ENCODE measurements at regions not wholly inside any gene's neighbourhood (a gene's known extent, or its start where the extent isn't known, plus 50 kb on each side); places are given as distances from the start of the nearest gene placed in this dataset.

GRCh38 chr3:5293207-5293606, 105.7 kb downstream of the EDEM1 start:
- Histone ChIP-seq H3K36me3 (ENCODE audit: insufficient read depth, low read length) (no peaks in the 10 kb centered on the region), H3K4me3 (ENCODE audit: insufficient read depth, low read depth, low read length) (no peak overlapping the region), H3K4me1 (ENCODE audit: insufficient read depth, low read length) (peaks cover 3% of the 10 kb centered on the region), H3K27me3 (ENCODE audit: insufficient read depth, low read length) (no peaks in the 10 kb centered on the region), H3K79me2 (ENCODE audit: insufficient read depth, low read length) (no peaks in the 10 kb centered on the region), H3K9me3 (ENCODE audit: insufficient read depth, low read depth, low read length) (no peaks in the 10 kb centered on the region), H3K9ac (ENCODE audit: low read length) (no peak overlapping the region), H3K4me2 (ENCODE audit: low read length) (no peak overlapping the region), H4K20me1 (ENCODE audit: insufficient read depth, low read length) (no peaks in the 10 kb centered on the region), H3K27ac (ENCODE audit: low read depth, low read length) (no peak overlapping the region), H2AFZ (ENCODE audit: low read depth, low read length) (no peak overlapping the region)
- FAIRE-seq (no peak), DNase-seq (ENCODE audit: low read depth) (no peak)
- Mint-ChIP-seq H3K4me3 (ENCODE audit: unreplicated experiment) (no peak overlapping the region), H3K27me3 (ENCODE audit: low read depth, unreplicated experiment) (no peaks in the 10 kb centered on the region), H3K9me3 (ENCODE audit: unreplicated experiment) (peaks cover 2% of the 10 kb centered on the region), H3K4me1 (ENCODE audit: low read depth, unreplicated experiment) (peaks cover 10% of the 10 kb centered on the region), H3K36me3 (ENCODE audit: low read depth, unreplicated experiment) (no peaks in the 10 kb centered on the region), H3K27ac (ENCODE audit: unreplicated experiment) (peak overlapping the region; percentile 96)
- TF ChIP-seq EZH2 (IDR thresholded peaks at IDR 0.05; ENCODE audit: insufficient read depth, low read length) (no peak), CTCF (IDR thresholded peaks at IDR 0.05; ENCODE audit: insufficient read depth, low read depth, low read length) (no peak)

DNA sequence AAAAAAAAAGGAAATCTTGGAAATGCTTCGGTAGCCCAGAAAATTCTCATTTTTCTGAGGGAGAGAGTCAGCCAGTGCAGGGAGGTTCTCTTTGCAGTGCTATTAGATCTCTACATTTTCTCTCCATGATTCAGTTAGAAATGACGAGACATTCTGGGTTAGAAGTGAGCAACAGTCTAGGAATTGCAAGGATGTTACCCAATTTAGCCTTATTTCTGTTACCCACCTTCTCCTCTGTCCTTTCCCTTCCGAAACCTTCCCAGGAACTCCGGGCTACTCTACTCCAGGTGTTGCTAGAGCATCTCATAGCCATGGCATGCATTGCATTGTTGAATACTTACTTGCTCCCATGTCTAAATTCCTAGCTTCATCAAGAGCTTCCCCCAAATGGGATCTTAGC, 106.8 kb downstream of the EDEM1 start:
- Histone ChIP-seq H2AFZ (ENCODE audit: low read depth, low read length) (no peak overlapping the region), H4K20me1 (ENCODE audit: insufficient read depth, low read length) (no peaks in the 10 kb centered on the region), H3K27me3 (ENCODE audit: insufficient read depth, low read length) (no peaks in the 10 kb centered on the region), H3K27ac (ENCODE audit: low read depth, low read length) (peak overlapping the region; percentile 75), H3K79me2 (ENCODE audit: insufficient read depth, low read length) (no peaks in the 10 kb centered on the region), H3K4me3 (ENCODE audit: insufficient read depth, low read depth, low read length) (no peak overlapping the region), H3K9ac (ENCODE audit: low read length) (peak overlapping the region; percentile 45), H3K36me3 (ENCODE audit: insufficient read depth, low read length) (no peaks in the 10 kb centered on the region), H3K9me3 (ENCODE audit: insufficient read depth, low read depth, low read length) (no peaks in the 10 kb centered on the region), H3K4me2 (ENCODE audit: low read length) (peak overlapping the region; percentile 46), H3K4me1 (ENCODE audit: insufficient read depth, low read length) (peaks cover 3% of the 10 kb centered on the region)
- FAIRE-seq, result peak; percentile 62
- TF ChIP-seq EZH2 (IDR thresholded peaks at IDR 0.05; ENCODE audit: insufficient read depth, low read length), result no peak
- no peak for TF ChIP-seq CTCF (IDR thresholded peaks at IDR 0.05; ENCODE audit: insufficient read depth, low read depth, low read length)
- peak overlapping the region; percentile 88 for H3K27ac Mint-ChIP-seq (ENCODE audit: unreplicated experiment)
- H3K9me3 Mint-ChIP-seq (ENCODE audit: unreplicated experiment), result peaks cover 2% of the 10 kb centered on the region
- H3K27me3 Mint-ChIP-seq (ENCODE audit: low read depth, unreplicated experiment), result no peaks in the 10 kb centered on the region
- peak overlapping the region; percentile 6 for H3K4me3 Mint-ChIP-seq (ENCODE audit: unreplicated experiment)
- DNase-seq (ENCODE audit: low read depth), result peak; percentile 85
- peaks cover 12% of the 10 kb centered on the region for H3K4me1 Mint-ChIP-seq (ENCODE audit: low read depth, unreplicated experiment)
- no peaks in the 10 kb centered on the region for H3K36me3 Mint-ChIP-seq (ENCODE audit: low read depth, unreplicated experiment)

GRCh38 chr3:5295191-5295690, 107.7 kb downstream of the EDEM1 start:
- Mint-ChIP-seq H3K27ac (ENCODE audit: unreplicated experiment) (peak overlapping the region; percentile 88), H3K4me3 (ENCODE audit: unreplicated experiment) (no peak overlapping the region), H3K4me1 (ENCODE audit: low read depth, unreplicated experiment) (peaks cover 12% of the 10 kb centered on the region), H3K9me3 (ENCODE audit: unreplicated experiment) (no peaks in the 10 kb centered on the region), H3K27me3 (ENCODE audit: low read depth, unreplicated experiment) (no peaks in the 10 kb centered on the region), H3K36me3 (ENCODE audit: low read depth, unreplicated experiment) (no peaks in the 10 kb centered on the region)
- DNase-seq (ENCODE audit: low read depth), result no peak
- no peak for TF ChIP-seq CTCF (IDR thresholded peaks at IDR 0.05; ENCODE audit: insufficient read depth, low read depth, low read length)
- no peak for TF ChIP-seq EZH2 (IDR thresholded peaks at IDR 0.05; ENCODE audit: insufficient read depth, low read length)
- peak overlapping the region; percentile 75 for H3K27ac ChIP-seq (ENCODE audit: low read depth, low read length)
- no peak overlapping the region for H3K4me2 ChIP-seq (ENCODE audit: low read length)
- H3K9me3 ChIP-seq (ENCODE audit: insufficient read depth, low read depth, low read length), result no peaks in the 10 kb centered on the region
- no peaks in the 10 kb centered on the region for H3K36me3 ChIP-seq (ENCODE audit: insufficient read depth, low read length)
- H4K20me1 ChIP-seq (ENCODE audit: insufficient read depth, low read length), result no peaks in the 10 kb centered on the region
- no peaks in the 10 kb centered on the region for H3K27me3 ChIP-seq (ENCODE audit: insufficient read depth, low read length)
- H2AFZ ChIP-seq (ENCODE audit: low read depth, low read length), result no peak overlapping the region
- no peak overlapping the region for H3K4me3 ChIP-seq (ENCODE audit: insufficient read depth, low read depth, low read length)
- H3K9ac ChIP-seq (ENCODE audit: low read length), result peak overlapping the region; percentile 45
- peak; percentile 32 for FAIRE-seq
- H3K4me1 ChIP-seq (ENCODE audit: insufficient read depth, low read length), result peaks cover 3% of the 10 kb centered on the region
- H3K79me2 ChIP-seq (ENCODE audit: insufficient read depth, low read length), result no peaks in the 10 kb centered on the region
